ENCODE measurements at regions not wholly inside any gene's neighbourhood (a gene's known extent, or its start where the extent isn't known, plus 50 kb on each side); places are given as distances from the start of the nearest gene placed in this dataset.

GRCh38 chr10:29946953-29947700, 112.3 kb downstream of the JCAD start:
- Histone ChIP-seq H3K9me3 (no peaks in the 10 kb centered on the region), H3K9me2 (no peaks in the 10 kb centered on the region), H3K27ac (ENCODE audit: low read depth in 2 of 2, low read length in 1 of 2) (peak overlapping the region; percentile 95 to 98), H3K9ac (no peak overlapping the region), H3K4me1 (ENCODE audit: control insufficient read depth in 1 of 2, insufficient read depth in 2 of 2, low read depth in 1 of 2, low read length in 1 of 2) (peaks cover 11 to 40% of the 10 kb centered on the region in 2 experiments; a peak in 3 of 4 replicates), H3K4me3 (ENCODE audit: low read depth in 2 of 2, low read length in 1 of 2) (no peak overlapping the region), H3K79me2 (ENCODE audit: insufficient read depth) (no peaks in the 10 kb centered on the region), H3F3A (replicated peaks; ENCODE audit: insufficient read depth) (peaks cover 29% of the 10 kb centered on the region), H3K27me3 (ENCODE audit: insufficient read depth) (no peaks in the 10 kb centered on the region), H3K4me2 (peak overlapping the region; percentile 5; the same call in 1 of the 2 replicates), H3K36me3 (replicated peaks in 1 of 2; ENCODE audit: control insufficient read depth in 1 of 2, insufficient read depth in 2 of 2, low read length in 1 of 2) (no peaks in the 10 kb centered on the region), H4K20me1 (ENCODE audit: insufficient read depth) (no peaks in the 10 kb centered on the region), H2AFZ (ENCODE audit: low read depth) (0 out of 2 replicates have a peak overlapping the region, but pooled peaks have one; percentile 18)
- POLR2A ChIA-PET: no interaction called here
- CTCF ChIA-PET: interaction anchor here (1.5 to 1.7 kb wide), 2 partner anchors 17 to 51 kb away, joined by 5 read pairs; no protein-coding TSS in a partner anchor
- DNase-seq: no peak
- 44% methylated on average over 7 of the region's 9 CpGs for WGBS (ENCODE audit: low lambda C conversion rate)
- no peak for TF ChIP-seq ELF1 (IDR thresholded peaks at IDR 0.05)
- TF ChIP-seq SMC3 (IDR thresholded peaks at IDR 0.05; ENCODE audit: low read depth, low read length): no peak
- TF ChIP-seq, protein P1, sequence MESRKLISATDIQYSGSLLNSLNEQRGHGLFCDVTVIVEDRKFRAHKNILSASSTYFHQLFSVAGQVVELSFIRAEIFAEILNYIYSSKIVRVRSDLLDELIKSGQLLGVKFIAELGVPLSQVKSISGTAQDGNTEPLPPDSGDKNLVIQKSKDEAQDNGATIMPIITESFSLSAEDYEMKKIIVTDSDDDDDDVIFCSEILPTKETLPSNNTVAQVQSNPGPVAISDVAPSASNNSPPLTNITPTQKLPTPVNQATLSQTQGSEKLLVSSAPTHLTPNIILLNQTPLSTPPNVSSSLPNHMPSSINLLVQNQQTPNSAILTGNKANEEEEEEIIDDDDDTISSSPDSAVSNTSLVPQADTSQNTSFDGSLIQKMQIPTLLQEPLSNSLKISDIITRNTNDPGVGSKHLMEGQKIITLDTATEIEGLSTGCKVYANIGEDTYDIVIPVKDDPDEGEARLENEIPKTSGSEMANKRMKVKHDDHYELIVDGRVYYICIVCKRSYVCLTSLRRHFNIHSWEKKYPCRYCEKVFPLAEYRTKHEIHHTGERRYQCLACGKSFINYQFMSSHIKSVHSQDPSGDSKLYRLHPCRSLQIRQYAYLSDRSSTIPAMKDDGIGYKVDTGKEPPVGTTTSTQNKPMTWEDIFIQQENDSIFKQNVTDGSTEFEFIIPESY (IDR thresholded peaks at IDR 0.05; ENCODE audit: borderline replicate concordance, low read depth): no peak
- peak; percentile 57 for TF ChIP-seq TCF12 (IDR thresholded peaks at IDR 0.05)
- no peak for TF ChIP-seq NRF1 (IDR thresholded peaks at IDR 0.05; ENCODE audit: low read depth, low read length)
- TF ChIP-seq, protein P2, sequence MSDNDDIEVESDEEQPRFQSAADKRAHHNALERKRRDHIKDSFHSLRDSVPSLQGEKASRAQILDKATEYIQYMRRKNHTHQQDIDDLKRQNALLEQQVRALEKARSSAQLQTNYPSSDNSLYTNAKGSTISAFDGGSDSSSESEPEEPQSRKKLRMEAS (IDR thresholded peaks at IDR 0.05; ENCODE audit: low read depth): peak; percentile 82
- TF ChIP-seq, protein P3, sequence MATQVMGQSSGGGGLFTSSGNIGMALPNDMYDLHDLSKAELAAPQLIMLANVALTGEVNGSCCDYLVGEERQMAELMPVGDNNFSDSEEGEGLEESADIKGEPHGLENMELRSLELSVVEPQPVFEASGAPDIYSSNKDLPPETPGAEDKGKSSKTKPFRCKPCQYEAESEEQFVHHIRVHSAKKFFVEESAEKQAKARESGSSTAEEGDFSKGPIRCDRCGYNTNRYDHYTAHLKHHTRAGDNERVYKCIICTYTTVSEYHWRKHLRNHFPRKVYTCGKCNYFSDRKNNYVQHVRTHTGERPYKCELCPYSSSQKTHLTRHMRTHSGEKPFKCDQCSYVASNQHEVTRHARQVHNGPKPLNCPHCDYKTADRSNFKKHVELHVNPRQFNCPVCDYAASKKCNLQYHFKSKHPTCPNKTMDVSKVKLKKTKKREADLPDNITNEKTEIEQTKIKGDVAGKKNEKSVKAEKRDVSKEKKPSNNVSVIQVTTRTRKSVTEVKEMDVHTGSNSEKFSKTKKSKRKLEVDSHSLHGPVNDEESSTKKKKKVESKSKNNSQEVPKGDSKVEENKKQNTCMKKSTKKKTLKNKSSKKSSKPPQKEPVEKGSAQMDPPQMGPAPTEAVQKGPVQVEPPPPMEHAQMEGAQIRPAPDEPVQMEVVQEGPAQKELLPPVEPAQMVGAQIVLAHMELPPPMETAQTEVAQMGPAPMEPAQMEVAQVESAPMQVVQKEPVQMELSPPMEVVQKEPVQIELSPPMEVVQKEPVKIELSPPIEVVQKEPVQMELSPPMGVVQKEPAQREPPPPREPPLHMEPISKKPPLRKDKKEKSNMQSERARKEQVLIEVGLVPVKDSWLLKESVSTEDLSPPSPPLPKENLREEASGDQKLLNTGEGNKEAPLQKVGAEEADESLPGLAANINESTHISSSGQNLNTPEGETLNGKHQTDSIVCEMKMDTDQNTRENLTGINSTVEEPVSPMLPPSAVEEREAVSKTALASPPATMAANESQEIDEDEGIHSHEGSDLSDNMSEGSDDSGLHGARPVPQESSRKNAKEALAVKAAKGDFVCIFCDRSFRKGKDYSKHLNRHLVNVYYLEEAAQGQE (IDR thresholded peaks at IDR 0.05; ENCODE audit: low read depth, low read length): no peak
- no peak for TF ChIP-seq TEAD4 (IDR thresholded peaks at IDR 0.05; ENCODE audit: borderline replicate concordance, insufficient read depth)
- no peak for TF ChIP-seq SIN3A (IDR thresholded peaks at IDR 0.05; ENCODE audit: borderline replicate concordance, low read depth, low read length)
- TF ChIP-seq MEF2A (IDR thresholded peaks at IDR 0.05; ENCODE audit: borderline replicate concordance, low read depth): no peak
- no peak for TF ChIP-seq NFIC (IDR thresholded peaks at IDR 0.05; ENCODE audit: borderline replicate concordance)
- peak; percentile 34; the same call in 1 of the 2 replicates for TF ChIP-seq TAF1 (IDR thresholded peaks at IDR 0.05; ENCODE audit: borderline replicate concordance, low read depth, low read length)
- TF ChIP-seq IRF3 (IDR thresholded peaks at IDR 0.05; ENCODE audit: low read depth, low read length): no peak
- TF ChIP-seq EZH2phosphoT487 (IDR thresholded peaks at IDR 0.05; ENCODE audit: borderline replicate concordance, low read depth): no peak
- TF ChIP-seq FOXM1 (IDR thresholded peaks at IDR 0.05; ENCODE audit: low read depth): no peak
- no peak for TF ChIP-seq RFX5 (IDR thresholded peaks at IDR 0.05; ENCODE audit: low read length)
- TF ChIP-seq, protein P4, sequence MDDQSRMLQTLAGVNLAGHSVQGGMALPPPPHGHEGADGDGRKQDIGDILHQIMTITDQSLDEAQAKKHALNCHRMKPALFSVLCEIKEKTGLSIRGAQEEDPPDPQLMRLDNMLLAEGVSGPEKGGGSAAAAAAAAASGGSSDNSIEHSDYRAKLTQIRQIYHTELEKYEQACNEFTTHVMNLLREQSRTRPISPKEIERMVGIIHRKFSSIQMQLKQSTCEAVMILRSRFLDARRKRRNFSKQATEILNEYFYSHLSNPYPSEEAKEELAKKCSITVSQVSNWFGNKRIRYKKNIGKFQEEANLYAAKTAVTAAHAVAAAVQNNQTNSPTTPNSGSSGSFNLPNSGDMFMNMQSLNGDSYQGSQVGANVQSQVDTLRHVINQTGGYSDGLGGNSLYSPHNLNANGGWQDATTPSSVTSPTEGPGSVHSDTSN (IDR thresholded peaks at IDR 0.05): peak; percentile 51
- TF ChIP-seq GATA2 (CRISPR knock-in tag; IDR thresholded peaks at IDR 0.05): no peak
- peak; percentile 69; the same call in 1 of the 2 replicates for TF ChIP-seq FOSL2 (IDR thresholded peaks at IDR 0.05; ENCODE audit: borderline replicate concordance, low read depth)
- peak; percentile 53; the same call in 1 of the 2 replicates for TF ChIP-seq JUND (IDR thresholded peaks at IDR 0.05)
- TF ChIP-seq RCOR1 (IDR thresholded peaks at IDR 0.05; ENCODE audit: low read length): no peak
- TF ChIP-seq CHD2 (IDR thresholded peaks at IDR 0.05; ENCODE audit: low read length, partially characterized antibody): no peak

Measured in SK-N-SH (cell line).